ENCODE measurements at regions not wholly inside any gene's neighbourhood (a gene's known extent, or its start where the extent isn't known, plus 50 kb on each side); places are given as distances from the start of the nearest gene placed in this dataset.

GRCh38 chr1:30658014-30658336 lies 65.4 kb downstream of the MATN1 start:
- no peak overlapping the region for H3K9ac ChIP-seq (ENCODE audit: control insufficient read depth, extremely low read depth, insufficient read depth, low read length)
- no peaks in the 10 kb centered on the region for H3K27me3 ChIP-seq (ENCODE audit: control insufficient read depth, extremely low read depth, insufficient read depth, low read length)
- no peak overlapping the region for H2AFZ ChIP-seq (ENCODE audit: control insufficient read depth, low read length)
- H4K20me1 ChIP-seq (ENCODE audit: control insufficient read depth, extremely low read depth, insufficient read depth, low read length): no peaks in the 10 kb centered on the region
- no peak overlapping the region for H3K27ac ChIP-seq (ENCODE audit: control insufficient read depth, insufficient read depth, low read length)
- H3K9me3 ChIP-seq (ENCODE audit: control insufficient read depth, low read depth, low read length): no peaks in the 10 kb centered on the region
- no peaks in the 10 kb centered on the region for H3K79me2 ChIP-seq (ENCODE audit: control insufficient read depth, insufficient read depth, low read length)
- no peak for DNase-seq (ENCODE audit: low read depth, low spot score)
- dilution Hi-C loops (cut with MboI; ENCODE audit: extremely low pct_ligation_motif_present, low sequenced_read_pairs): no loop called here
- peaks cover 18% of the 10 kb centered on the region for H3K4me1 ChIP-seq (ENCODE audit: control insufficient read depth, extremely low read depth, insufficient read depth, low read length)
- FAIRE-seq: no peak
- TF ChIP-seq EZH2 (IDR thresholded peaks at IDR 0.05; ENCODE audit: low read length) (no peak), CTCF (optimal IDR thresholded peaks at IDR 0.05 in 1 of 3, IDR thresholded peaks at IDR 0.05 in 1 of 3, conservative IDR thresholded peaks at IDR 0.05 in 1 of 3; ENCODE audit: extremely low read depth in 1 of 3, insufficient read depth in 2 of 3, low read length in 3 of 3) (no peak)
- no peaks in the 10 kb centered on the region for H3K36me3 ChIP-seq (ENCODE audit: control insufficient read depth in 2 of 2, extremely low read depth in 1 of 2, insufficient read depth in 2 of 2, low read length in 2 of 2)
- no peak overlapping the region for H3K4me3 ChIP-seq (ENCODE audit: control insufficient read depth in 2 of 3, extremely low read depth in 1 of 3, insufficient read depth in 2 of 3, low read depth in 1 of 3, low read length in 3 of 3)
- H3K9me1 ChIP-seq (ENCODE audit: control insufficient read depth, extremely low read depth, insufficient read depth, low read length): no peaks in the 10 kb centered on the region
- H3K4me2 ChIP-seq (ENCODE audit: control insufficient read depth, extremely low read depth, insufficient read depth, low read depth, low read length): no peak overlapping the region

- Histone ChIP-seq H3K9me3 (ENCODE audit: control insufficient read depth, low read depth, low read length) (no peaks in the 10 kb centered on the region), H3K36me3 (ENCODE audit: control insufficient read depth in 2 of 2, extremely low read depth in 1 of 2, insufficient read depth in 2 of 2, low read length in 2 of 2) (no peaks in the 10 kb centered on the region), H3K4me2 (ENCODE audit: control insufficient read depth, extremely low read depth, insufficient read depth, low read depth, low read length) (no peak overlapping the region), H3K79me2 (ENCODE audit: control insufficient read depth, insufficient read depth, low read length) (no peaks in the 10 kb centered on the region), H3K27me3 (ENCODE audit: control insufficient read depth, extremely low read depth, insufficient read depth, low read length) (no peaks in the 10 kb centered on the region), H3K4me1 (ENCODE audit: control insufficient read depth, extremely low read depth, insufficient read depth, low read length) (peaks cover 18% of the 10 kb centered on the region), H3K9ac (ENCODE audit: control insufficient read depth, extremely low read depth, insufficient read depth, low read length) (no peak overlapping the region), H3K4me3 (ENCODE audit: control insufficient read depth in 2 of 3, extremely low read depth in 1 of 3, insufficient read depth in 2 of 3, low read depth in 1 of 3, low read length in 3 of 3) (no peak overlapping the region), H3K9me1 (ENCODE audit: control insufficient read depth, extremely low read depth, insufficient read depth, low read length) (no peaks in the 10 kb centered on the region), H3K27ac (ENCODE audit: control insufficient read depth, insufficient read depth, low read length) (no peak overlapping the region), H2AFZ (ENCODE audit: control insufficient read depth, low read length) (no peak overlapping the region), H4K20me1 (ENCODE audit: control insufficient read depth, extremely low read depth, insufficient read depth, low read length) (no peaks in the 10 kb centered on the region)
- dilution Hi-C loops (cut with MboI; ENCODE audit: extremely low pct_ligation_motif_present, low sequenced_read_pairs): no loop called here
- TF ChIP-seq EZH2 (IDR thresholded peaks at IDR 0.05; ENCODE audit: low read length) (no peak), CTCF (optimal IDR thresholded peaks at IDR 0.05 in 1 of 3, IDR thresholded peaks at IDR 0.05 in 1 of 3, conservative IDR thresholded peaks at IDR 0.05 in 1 of 3; ENCODE audit: extremely low read depth in 1 of 3, insufficient read depth in 2 of 3, low read length in 3 of 3) (no peak)
- DNase-seq (ENCODE audit: low read depth, low spot score) (no peak), FAIRE-seq (no peak)
These were observed 66.0 kb downstream of the MATN1 start for GRCh38 chr1:30657131-30658013.

Measured in keratinocyte (primary cell).